ENCODE measurements at regions not wholly inside any gene's neighbourhood (a gene's known extent, or its start where the extent isn't known, plus 50 kb on each side); places are given as distances from the start of the nearest gene placed in this dataset.

DNA sequence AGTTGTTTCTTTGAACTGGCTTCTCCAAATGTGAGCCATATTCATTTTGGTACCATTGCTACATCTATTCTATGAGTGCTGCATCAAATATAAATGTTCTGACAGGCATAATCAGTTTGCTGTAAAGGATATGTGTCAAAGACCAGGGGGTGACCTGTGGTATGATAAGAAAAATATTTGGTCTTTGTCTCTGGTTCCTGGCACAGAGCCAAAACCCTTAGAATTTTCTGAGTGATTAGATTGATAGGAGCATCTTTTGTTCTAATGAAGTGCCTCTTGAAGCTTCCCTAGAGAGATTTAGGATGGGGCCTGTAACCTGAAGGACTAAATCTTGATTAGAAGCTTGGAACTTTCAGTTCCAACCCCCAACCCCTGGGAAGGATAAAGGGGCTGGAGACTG, 256.3 kb downstream of the NNT start:
- no peak for ATAC-seq
- TF ChIP-seq, protein P1, sequence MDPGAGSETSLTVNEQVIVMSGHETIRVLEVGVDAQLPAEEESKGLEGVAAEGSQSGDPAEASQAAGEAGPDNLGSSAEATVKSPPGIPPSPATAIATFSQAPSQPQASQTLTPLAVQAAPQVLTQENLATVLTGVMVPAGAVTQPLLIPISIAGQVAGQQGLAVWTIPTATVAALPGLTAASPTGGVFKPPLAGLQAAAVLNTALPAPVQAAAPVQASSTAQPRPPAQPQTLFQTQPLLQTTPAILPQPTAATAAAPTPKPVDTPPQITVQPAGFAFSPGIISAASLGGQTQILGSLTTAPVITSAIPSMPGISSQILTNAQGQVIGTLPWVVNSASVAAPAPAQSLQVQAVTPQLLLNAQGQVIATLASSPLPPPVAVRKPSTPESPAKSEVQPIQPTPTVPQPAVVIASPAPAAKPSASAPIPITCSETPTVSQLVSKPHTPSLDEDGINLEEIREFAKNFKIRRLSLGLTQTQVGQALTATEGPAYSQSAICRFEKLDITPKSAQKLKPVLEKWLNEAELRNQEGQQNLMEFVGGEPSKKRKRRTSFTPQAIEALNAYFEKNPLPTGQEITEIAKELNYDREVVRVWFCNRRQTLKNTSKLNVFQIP (CRISPR knock-in tag; IDR thresholded peaks at IDR 0.05; ENCODE audit: borderline replicate concordance, low read depth), result no peak
- TF ChIP-seq, protein P2, sequence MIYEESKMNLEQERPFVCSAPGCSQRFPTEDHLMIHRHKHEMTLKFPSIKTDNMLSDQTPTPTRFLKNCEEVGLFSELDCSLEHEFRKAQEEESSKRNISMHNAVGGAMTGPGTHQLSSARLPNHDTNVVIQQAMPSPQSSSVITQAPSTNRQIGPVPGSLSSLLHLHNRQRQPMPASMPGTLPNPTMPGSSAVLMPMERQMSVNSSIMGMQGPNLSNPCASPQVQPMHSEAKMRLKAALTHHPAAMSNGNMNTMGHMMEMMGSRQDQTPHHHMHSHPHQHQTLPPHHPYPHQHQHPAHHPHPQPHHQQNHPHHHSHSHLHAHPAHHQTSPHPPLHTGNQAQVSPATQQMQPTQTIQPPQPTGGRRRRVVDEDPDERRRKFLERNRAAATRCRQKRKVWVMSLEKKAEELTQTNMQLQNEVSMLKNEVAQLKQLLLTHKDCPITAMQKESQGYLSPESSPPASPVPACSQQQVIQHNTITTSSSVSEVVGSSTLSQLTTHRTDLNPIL (CRISPR knock-in tag; IDR thresholded peaks at IDR 0.05; ENCODE audit: low read depth), result no peak
- no peak for TF ChIP-seq ZNF70 (CRISPR knock-in tag; IDR thresholded peaks at IDR 0.05)
- TF ChIP-seq ZC3H10 (CRISPR knock-in tag; IDR thresholded peaks at IDR 0.05), result no peak
- TF ChIP-seq CSDC2 (CRISPR knock-in tag; IDR thresholded peaks at IDR 0.05), result no peak
- no peak for TF ChIP-seq ZFP30 (CRISPR knock-in tag; IDR thresholded peaks at IDR 0.05)
- TF ChIP-seq TOX (CRISPR knock-in tag; IDR thresholded peaks at IDR 0.05; ENCODE audit: borderline replicate concordance), result no peak
- no peak for TF ChIP-seq SNAI2 (CRISPR knock-in tag; IDR thresholded peaks at IDR 0.05)
- TF ChIP-seq ZNF8 (CRISPR knock-in tag; IDR thresholded peaks at IDR 0.05), result no peak
- TF ChIP-seq, protein P3, sequence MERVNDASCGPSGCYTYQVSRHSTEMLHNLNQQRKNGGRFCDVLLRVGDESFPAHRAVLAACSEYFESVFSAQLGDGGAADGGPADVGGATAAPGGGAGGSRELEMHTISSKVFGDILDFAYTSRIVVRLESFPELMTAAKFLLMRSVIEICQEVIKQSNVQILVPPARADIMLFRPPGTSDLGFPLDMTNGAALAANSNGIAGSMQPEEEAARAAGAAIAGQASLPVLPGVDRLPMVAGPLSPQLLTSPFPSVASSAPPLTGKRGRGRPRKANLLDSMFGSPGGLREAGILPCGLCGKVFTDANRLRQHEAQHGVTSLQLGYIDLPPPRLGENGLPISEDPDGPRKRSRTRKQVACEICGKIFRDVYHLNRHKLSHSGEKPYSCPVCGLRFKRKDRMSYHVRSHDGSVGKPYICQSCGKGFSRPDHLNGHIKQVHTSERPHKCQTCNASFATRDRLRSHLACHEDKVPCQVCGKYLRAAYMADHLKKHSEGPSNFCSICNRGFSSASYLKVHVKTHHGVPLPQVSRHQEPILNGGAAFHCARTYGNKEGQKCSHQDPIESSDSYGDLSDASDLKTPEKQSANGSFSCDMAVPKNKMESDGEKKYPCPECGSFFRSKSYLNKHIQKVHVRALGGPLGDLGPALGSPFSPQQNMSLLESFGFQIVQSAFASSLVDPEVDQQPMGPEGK (CRISPR knock-in tag; IDR thresholded peaks at IDR 0.05; ENCODE audit: borderline replicate concordance), result no peak
- TF ChIP-seq, protein P4, sequence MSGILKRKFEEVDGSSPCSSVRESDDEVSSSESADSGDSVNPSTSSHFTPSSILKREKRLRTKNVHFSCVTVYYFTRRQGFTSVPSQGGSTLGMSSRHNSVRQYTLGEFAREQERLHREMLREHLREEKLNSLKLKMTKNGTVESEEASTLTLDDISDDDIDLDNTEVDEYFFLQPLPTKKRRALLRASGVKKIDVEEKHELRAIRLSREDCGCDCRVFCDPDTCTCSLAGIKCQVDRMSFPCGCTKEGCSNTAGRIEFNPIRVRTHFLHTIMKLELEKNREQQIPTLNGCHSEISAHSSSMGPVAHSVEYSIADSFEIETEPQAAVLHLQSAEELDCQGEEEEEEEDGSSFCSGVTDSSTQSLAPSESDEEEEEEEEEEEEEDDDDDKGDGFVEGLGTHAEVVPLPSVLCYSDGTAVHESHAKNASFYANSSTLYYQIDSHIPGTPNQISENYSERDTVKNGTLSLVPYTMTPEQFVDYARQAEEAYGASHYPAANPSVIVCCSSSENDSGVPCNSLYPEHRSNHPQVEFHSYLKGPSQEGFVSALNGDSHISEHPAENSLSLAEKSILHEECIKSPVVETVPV (CRISPR knock-in tag; IDR thresholded peaks at IDR 0.05), result no peak
- no peak for TF ChIP-seq ARNTL (CRISPR knock-in tag; IDR thresholded peaks at IDR 0.05; ENCODE audit: borderline replicate concordance, low read depth)
- no peak for TF ChIP-seq RARB (CRISPR knock-in tag; IDR thresholded peaks at IDR 0.05)
- TF ChIP-seq BACH2 (CRISPR knock-in tag; IDR thresholded peaks at IDR 0.05; ENCODE audit: borderline replicate concordance), result no peak
- TF ChIP-seq, protein P5, sequence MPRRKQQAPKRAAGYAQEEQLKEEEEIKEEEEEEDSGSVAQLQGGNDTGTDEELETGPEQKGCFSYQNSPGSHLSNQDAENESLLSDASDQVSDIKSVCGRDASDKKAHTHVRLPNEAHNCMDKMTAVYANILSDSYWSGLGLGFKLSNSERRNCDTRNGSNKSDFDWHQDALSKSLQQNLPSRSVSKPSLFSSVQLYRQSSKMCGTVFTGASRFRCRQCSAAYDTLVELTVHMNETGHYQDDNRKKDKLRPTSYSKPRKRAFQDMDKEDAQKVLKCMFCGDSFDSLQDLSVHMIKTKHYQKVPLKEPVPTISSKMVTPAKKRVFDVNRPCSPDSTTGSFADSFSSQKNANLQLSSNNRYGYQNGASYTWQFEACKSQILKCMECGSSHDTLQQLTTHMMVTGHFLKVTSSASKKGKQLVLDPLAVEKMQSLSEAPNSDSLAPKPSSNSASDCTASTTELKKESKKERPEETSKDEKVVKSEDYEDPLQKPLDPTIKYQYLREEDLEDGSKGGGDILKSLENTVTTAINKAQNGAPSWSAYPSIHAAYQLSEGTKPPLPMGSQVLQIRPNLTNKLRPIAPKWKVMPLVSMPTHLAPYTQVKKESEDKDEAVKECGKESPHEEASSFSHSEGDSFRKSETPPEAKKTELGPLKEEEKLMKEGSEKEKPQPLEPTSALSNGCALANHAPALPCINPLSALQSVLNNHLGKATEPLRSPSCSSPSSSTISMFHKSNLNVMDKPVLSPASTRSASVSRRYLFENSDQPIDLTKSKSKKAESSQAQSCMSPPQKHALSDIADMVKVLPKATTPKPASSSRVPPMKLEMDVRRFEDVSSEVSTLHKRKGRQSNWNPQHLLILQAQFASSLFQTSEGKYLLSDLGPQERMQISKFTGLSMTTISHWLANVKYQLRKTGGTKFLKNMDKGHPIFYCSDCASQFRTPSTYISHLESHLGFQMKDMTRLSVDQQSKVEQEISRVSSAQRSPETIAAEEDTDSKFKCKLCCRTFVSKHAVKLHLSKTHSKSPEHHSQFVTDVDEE (CRISPR knock-in tag; IDR thresholded peaks at IDR 0.05), result no peak
- TF ChIP-seq PPARA (CRISPR knock-in tag; IDR thresholded peaks at IDR 0.05; ENCODE audit: borderline replicate concordance), result no peak
- TF ChIP-seq TCF4 (CRISPR knock-in tag; IDR thresholded peaks at IDR 0.05; ENCODE audit: borderline replicate concordance), result no peak
- TF ChIP-seq GLIS3 (CRISPR knock-in tag; IDR thresholded peaks at IDR 0.05), result no peak
- TF ChIP-seq ESRRG (CRISPR knock-in tag; IDR thresholded peaks at IDR 0.05), result no peak

DNA sequence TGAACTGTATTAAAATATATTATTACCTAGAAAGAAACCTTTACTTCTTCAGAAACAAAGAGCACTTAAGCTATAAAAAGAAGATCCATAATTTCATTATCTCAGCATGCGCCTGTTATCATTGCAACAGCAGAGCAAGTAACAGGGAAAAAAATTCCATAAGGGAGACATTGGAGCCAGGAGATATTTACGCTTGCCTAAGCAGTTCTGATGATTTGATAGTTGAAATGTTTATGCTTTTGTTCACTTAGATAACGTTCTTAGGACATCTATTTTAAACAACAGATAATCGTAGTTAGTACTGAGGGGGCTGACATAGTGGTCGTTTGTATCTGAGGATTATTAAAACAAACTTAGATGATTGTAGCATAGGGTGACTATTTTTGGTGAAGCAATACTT, 252.5 kb downstream of the NNT start:
- ATAC-seq, result no peak

DNA sequence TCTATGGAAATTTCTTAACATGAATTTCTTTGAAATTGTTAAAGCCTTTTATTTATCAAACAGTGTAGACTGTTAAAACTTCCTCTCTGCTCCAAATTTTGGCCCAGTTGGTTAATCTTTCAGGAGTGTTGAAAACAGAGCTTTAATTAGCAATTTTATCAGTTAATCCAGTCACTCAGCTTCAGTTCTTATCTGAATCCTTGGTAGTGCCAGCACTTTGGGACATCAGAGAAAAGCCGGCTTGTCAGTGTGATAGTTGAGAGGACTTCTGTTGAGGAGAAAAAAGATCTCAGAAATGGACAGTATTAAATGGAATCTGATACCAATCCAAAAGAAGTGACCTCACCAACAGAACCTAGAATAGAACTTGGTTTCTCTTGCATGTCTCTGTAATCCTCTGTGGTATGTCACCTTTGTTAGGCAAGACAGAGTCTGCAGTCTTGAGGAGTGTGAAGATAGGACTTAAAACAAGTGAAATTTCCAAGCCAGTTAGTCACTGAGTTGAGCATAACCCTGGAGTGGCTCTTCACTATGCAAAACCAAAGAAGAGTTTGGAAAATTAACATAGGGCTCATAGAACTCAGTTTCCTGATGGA, 251.8 kb downstream of the NNT start:
- ATAC-seq, result no peak
- TF ChIP-seq ZNF70 (CRISPR knock-in tag; IDR thresholded peaks at IDR 0.05), result no peak
- no peak for TF ChIP-seq OSR1 (CRISPR knock-in tag; IDR thresholded peaks at IDR 0.05)
- no peak for TF ChIP-seq ZC3H10 (CRISPR knock-in tag; IDR thresholded peaks at IDR 0.05)
- TF ChIP-seq SNAI2 (CRISPR knock-in tag; IDR thresholded peaks at IDR 0.05), result no peak
- no peak for TF ChIP-seq CSDC2 (CRISPR knock-in tag; IDR thresholded peaks at IDR 0.05)
- TF ChIP-seq TOX (CRISPR knock-in tag; IDR thresholded peaks at IDR 0.05; ENCODE audit: borderline replicate concordance), result no peak
- TF ChIP-seq ZFP3 (CRISPR knock-in tag; IDR thresholded peaks at IDR 0.05), result no peak
- TF ChIP-seq, protein P5 (CRISPR knock-in tag; IDR thresholded peaks at IDR 0.05), result no peak
- no peak for TF ChIP-seq ISL1 (CRISPR knock-in tag; IDR thresholded peaks at IDR 0.05)
- TF ChIP-seq, protein P3 (CRISPR knock-in tag; IDR thresholded peaks at IDR 0.05; ENCODE audit: borderline replicate concordance), result no peak
- no peak for TF ChIP-seq RARB (CRISPR knock-in tag; IDR thresholded peaks at IDR 0.05)

More for the DNA sequence above, 252.5 kb downstream of the NNT start:
- TF ChIP-seq ISL1 (CRISPR knock-in tag; IDR thresholded peaks at IDR 0.05) (peak; percentile 49), ZC3H10 (CRISPR knock-in tag; IDR thresholded peaks at IDR 0.05) (no peak)
